Stomach (tissue), 4 donors: ENCODE measurements at regions not wholly inside any gene's neighbourhood (a gene's known extent, or its start where the extent isn't known, plus 50 kb on each side); places are given as distances from the start of the nearest gene placed in this dataset.

Experiments used
- CTCF ChIP-seq, 7 experiments: fragments of 450-650 bp in 4 of 7; fragments of 200-600 bp in 3 of 7; sonication (generic) in 3 of 7; IDR thresholded peaks; one replicate each; pipeline ENCODE4 v1.5.1; 2016 to 2019; ENCODE audit warnings: antibody characterized with exemption in 7 of 7, control low read depth in 2 of 7, mild to moderate bottlenecking in 1 of 7
- EP300 ChIP-seq: sonication (generic); formaldehyde crosslinking; IDR thresholded peaks from one replicate; pipeline ENCODE4 v1.6.1; 2017; ENCODE audit warnings: antibody characterized with exemption
- POLR2A ChIP-seq, 4 donors: fragments of 450-650 bp; IDR thresholded peaks; one replicate each; pipeline ENCODE4 v1.6.1; 2016; ENCODE audit warnings: antibody characterized with exemption in 4 of 4, control low read depth in 2 of 4, mild to moderate bottlenecking in 1 of 4, moderate library complexity in 1 of 4
- POLR2AphosphoS5 ChIP-seq, 3 donors: sonication (generic); formaldehyde crosslinking; IDR thresholded peaks; one replicate each; pipeline ENCODE4 v1.6.1; 2016; ENCODE audit warnings: antibody characterized with exemption in 3 of 3

GRCh38 chr6:84853901-84854300 is 89.5 kb upstream of the TBX18 start:
- TF ChIP-seq CTCF (IDR thresholded peaks at IDR 0.05): no peak
- no peak for TF ChIP-seq POLR2A (IDR thresholded peaks at IDR 0.05)
- no peak for TF ChIP-seq POLR2AphosphoS5 (IDR thresholded peaks at IDR 0.05)
- no peak for TF ChIP-seq EP300
